ENCODE measurements at regions not wholly inside any gene's neighbourhood (a gene's known extent, or its start where the extent isn't known, plus 50 kb on each side); places are given as distances from the start of the nearest gene placed in this dataset.

- no peak for DNase-seq
Observed at GRCh38 chr6:164008902-164009301, 594.4 kb downstream of the QKI start.

- no peak for DNase-seq
Observed at GRCh38 chr6:164007881-164008280, 593.4 kb downstream of the QKI start.

GRCh38 chr6:164006459-164006858 lies 591.9 kb downstream of the QKI start:
- DNase-seq, result no peak

DNA sequence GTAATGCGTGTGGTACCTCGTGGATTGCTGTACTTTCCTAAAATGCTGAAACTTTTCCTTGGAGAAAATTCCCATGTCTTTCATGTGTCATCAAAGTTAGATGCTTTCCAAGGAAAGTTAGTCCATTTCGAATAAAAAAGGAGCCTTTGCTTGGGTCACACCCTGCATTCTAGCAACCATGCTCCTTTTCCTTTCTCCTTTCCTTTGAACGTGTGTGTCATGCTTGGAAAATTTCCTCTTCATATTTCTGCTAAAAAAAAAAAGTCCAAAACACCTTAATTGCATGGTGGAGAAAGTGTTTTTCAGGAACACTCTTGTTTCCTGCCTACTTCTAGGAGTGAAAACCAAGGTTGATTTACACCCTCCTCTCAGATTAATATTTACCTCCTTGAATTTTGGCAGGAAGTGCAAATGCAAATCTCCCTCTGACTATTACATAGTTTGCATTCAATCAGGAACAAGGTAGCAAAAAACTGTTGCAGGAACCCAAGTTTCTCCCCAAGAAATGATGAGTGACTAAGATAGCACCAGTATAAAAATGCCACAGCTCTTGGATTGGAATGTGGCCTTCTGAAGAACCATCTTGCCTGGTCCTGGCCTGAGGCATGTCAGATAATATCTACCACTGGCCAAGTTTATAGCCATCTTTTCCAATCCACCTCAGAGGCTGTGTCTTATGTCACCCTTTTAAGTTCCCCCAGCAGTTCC lies 590.6 kb downstream of the QKI start:
- no peak for DNase-seq

DNA sequence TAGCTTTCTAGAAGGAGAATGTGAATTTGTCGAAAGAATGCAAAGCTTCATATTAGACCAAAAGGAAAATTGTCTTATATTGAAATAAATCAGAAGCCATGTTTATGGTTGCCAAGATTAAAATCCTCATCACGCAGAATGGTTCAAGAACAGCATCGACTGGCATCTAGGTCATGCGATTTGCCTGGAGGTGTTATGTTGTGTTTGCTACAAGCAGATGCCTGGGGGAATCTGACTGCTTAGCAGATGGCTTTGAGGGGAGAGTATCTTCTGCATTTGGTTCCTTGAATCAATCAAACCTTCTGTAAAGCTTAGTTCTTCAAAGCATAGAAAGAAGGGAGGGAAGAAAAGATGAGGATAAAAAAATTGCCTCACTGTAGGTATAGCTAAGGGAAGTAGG lies 585.8 kb downstream of the QKI start:
- DNase-seq, result no peak

DNA sequence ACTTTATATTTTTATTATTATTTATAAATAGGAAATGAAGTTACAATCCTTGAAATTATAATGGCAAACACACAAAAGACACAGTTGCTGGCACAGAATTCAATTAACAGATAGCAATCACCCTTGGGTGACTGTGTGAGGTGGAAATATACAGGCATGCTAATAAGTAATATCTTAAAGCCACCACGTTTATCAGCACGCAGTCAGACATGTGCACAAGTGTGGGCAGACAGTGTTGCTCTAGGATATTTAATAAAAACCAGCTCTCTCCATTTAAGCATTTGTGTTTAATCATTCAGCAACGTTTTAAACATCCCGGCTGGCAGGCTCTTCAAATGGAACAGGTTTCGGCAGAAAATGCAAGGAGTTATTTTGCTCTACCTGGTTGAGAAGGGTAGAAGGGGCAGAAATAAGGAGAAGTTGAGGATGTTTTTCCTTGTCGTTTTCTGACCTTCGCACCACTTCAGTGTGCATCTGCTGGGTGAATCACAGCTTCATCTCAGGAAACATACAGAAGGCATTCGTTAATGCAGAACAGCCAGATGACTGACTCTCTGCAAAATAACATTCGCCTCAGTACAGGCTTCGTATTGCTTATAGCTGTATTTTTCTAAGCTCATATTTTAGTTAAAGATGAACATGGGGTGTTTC lies 585.1 kb downstream of the QKI start:
- DNase-seq, result peak; percentile 65

- no peak for DNase-seq
Observed at GRCh38 chr6:163998496-163998895, 584.0 kb downstream of the QKI start.

DNA sequence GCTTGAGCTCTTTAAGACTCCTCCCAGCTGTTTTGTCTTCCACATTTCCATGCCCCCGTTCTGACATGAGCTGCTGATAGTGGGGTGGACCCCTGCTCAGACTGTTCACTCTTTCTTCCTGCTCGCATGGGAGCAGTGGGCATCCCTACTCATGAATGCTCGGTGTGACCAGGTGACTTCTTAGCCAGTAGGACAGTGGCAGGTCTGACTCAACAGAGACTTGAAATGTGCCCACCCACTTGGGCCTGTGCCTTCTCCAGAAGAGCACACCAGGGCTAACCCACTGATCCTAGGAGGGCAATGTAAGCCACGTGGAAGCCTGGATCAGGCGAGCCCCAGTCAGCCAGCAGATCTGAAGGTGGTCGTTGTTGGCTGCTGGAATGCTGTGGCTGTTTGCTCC lies 582.0 kb downstream of the QKI start:
- DNase-seq, result no peak

- no peak for DNase-seq
Observed at GRCh38 chr6:163994566-163994965, 580.0 kb downstream of the QKI start.

DNA sequence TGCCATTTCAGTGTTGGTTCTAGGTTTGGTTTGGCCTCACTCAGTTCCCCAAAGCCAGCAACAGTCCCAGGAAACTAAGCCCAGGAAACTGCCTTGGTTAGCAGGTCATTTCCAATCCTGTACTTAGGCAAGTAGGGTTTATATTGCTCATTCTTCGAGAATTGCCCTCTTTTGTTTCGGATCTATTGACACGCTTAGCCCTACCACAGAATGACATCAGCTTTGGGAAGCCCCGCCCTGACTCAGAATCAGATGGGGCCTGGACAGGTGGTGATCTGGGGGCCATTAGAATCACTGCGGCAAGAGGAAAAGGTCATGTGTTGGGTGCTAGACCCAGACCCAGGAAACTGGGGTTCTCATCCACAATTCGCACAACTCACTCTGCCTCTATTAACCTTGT lies 578.2 kb downstream of the QKI start:
- DNase-seq, result no peak

- DNase-seq, result no peak
Observed at GRCh38 chr6:163992056-163992455, 577.5 kb downstream of the QKI start.

DNA sequence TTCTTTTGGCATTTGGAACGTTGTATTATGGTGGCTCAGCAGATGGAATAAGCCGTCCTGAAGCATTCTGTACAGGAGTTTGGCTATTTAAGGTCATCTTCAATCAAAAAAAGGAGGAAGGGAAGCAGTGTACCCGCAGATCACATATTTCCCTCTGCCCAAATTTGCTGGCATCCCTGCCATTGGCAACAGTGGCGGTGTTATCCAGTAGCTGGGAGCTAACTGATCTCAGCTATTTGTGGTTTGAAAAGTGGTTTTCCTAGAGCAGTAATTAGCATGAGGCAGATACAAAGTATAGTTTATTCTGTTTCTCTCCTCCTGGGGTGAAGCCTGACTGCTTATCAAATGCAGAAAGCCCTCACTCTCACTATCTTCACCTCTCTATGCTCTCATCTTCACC lies 576.8 kb downstream of the QKI start:
- DNase-seq, result peak; percentile 41

GRCh38 chr6:163986313-163986712 lies 571.8 kb downstream of the QKI start:
- no peak for DNase-seq

- DNase-seq, result no peak
Observed at GRCh38 chr6:163985710-163986109, 571.2 kb downstream of the QKI start.

GRCh38 chr6:163985040-163985439 lies 570.5 kb downstream of the QKI start:
- no peak for DNase-seq

GRCh38 chr6:163984124-163984936 lies 569.8 kb downstream of the QKI start:
- peak; percentile 52 for DNase-seq

DNA sequence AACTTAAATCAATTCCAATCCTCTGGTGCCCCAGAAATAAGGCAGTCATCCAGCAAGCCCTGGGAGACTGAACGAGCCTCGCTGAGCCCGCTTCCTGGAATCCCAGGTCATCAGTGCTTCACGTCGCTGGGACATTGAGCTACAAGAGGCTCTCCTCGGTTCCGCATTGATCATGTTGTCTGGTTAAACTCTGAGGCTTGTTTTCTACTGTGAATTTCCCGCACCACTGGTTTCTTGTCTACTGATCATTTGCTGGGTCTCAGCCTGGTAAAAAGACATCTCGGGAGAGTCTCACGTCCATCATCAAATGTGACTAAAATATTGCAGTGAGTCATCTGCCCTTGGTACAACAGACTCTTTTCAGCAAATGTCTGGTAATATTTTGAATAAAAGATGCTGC lies 569.2 kb downstream of the QKI start:
- DNase-seq, result no peak

DNA sequence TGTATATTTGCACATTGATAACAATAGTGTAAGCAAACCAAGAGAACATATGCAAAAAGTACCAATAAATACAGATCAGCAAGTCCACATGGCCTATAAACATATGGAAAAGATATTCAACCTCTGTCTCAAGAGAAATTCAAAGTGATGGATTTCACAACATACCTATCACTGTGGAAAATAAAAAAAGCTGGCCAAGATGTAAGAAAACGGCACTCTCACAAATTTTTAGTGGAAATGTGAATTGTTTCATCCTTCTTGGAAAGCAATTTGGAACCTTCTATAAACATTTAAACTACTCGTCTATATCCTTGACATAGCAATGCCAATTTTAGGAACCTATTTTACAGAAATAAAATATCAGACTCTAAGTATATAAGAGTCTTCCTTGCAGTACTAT lies 559.8 kb downstream of the QKI start:
- DNase-seq, result no peak

DNA sequence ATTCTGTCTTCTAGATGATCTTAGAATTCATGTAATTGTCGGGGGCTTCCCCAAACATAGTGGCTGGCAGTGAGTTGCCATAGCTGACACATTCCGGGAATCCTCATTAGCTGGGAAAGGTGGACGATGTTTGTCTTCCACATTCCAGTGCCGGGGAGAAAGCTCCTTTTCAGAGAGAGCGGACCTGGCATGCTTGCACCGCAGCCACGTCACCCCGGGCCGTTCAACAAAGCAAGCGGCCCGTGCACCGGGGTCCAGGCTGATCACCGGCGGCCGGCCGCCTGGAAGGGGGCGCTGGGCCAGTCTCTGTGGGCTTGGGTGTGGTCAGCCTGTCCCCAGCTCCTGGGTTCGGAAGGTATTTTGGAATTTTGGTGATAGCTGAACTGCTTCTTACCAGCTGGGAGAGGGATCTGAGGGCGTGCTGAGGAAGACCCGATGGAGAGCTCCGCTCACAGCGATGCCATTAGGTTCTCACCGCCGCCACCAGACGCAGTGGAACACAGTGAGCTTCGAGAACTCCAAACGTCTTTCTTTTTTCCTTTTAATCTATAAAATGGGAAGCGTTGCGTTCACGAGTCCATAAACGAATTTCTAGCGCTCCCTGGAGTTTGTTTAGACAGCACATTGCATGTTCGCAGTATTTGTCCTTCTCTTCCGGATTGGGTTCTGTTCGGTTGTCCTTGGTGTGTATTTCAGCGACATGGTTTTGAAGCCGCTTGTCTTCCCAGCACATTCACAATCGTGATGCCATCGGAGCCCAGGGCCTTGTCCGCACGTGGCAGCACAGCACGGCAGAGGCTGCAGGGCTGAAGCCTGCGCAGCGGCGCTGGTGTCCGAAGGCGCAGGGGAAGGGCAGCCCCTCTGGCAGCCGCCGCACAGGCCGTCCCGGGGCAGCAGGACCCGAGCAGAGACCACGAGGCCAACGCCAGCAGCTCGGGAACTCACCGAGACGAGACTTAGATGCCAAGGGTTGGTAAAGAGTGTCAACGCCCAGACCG lies 557.6 kb downstream of the QKI start:
- no peak for DNase-seq

DNA sequence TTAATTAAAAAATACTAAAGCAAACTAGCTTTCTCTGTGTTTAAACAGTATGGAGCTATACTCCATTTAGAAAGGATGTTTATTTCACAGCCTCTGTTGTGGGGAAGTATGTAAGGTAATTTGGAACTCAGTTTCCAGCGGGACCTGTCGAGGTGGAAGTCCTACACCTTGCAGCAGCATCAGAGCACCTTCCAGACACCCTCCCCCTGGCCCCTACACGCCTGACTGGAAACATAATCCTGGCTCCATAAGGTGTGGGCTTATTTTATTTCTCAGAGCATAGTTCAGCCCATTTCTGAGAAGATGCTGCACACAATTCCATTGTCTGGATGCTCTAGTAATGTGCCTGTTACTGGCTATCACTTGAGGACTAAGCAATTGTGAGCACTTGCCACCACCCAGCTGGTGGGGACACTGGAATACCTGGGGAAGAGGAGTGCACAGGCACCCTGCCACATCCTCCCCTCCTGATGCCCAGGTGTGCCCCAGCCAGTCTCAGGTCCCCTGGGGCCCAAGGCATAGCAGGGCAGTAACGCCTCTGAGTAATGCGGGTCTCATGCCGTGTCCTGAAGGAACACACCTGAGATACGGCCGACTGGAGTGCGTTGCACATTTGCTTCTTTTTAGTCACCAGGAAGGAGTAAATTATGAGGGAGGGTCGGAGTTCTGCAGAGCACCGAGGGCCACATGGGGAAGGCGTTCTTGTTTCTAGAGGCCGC lies 556.5 kb downstream of the QKI start:
- no peak for DNase-seq

DNA sequence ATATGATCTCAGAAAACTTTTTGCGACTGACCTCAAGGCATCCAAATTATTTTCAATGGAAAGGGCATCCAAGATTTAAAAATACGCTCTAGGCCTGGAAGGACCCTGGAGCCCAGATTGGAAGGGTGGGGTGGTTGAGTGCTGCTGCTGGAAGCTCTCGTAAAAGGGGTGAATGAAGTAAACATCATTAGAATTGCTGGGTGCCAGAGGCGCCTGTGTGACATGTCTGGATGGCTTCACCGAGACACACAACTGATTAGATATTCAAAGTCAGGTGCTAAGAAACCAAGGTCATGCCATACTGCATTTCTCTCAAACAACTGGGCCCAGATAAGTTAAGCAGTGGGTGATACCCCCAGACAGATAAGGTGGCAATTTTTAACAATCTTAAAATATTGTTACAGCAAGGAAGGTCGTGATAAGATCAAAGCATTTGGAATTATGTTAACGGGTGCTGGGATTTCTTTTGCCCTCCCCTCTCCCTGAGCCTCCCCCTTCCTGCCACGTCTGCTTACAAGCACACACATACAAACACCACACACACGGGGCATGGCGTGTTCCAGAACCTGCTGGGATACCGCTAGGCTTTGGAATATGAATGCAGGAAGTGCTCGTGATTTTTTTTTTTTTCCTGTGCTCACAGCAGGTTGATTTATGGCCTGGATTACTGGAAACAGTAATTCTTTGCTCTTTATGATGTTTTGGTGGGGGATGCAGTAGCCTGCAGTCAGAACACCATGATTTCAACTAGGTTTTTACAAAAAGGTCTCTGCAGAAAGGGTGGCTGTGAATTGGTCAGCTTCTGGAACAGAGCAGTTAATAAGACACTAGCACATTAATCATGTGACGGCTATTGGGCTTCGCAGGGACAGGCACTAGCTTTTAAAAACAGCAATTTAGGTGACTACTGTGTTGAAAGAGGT lies 551.2 kb downstream of the QKI start:
- DNase-seq, result no peak

Measured in hematopoietic multipotent progenitor cell treated with erythropoietin and hydrocortisone succinate and interleukin-3 and kit ligand, for 6 days (in vitro differentiated cells).